BE2C (cell line): ENCODE measurements at regions not wholly inside any gene's neighbourhood (a gene's known extent, or its start where the extent isn't known, plus 50 kb on each side); places are given as distances from the start of the nearest gene placed in this dataset.

Source experiments
- DNase-seq: peaks from one replicate; pipeline ENCODE4 v3.0.0-alpha.2; 2020
- H3K27me3 ChIP-seq: fragments of 250-450 bp; sonication (Bioruptor Pico); 2 replicates; pipeline ENCODE4 v1.5.1; 2020; ENCODE audit warnings: mild to moderate bottlenecking
- H3K36me3 ChIP-seq: fragments of 250-450 bp; sonication (Bioruptor Pico); 2 replicates; pipeline ENCODE4 v1.5.1; 2020; ENCODE audit warnings: mild to moderate bottlenecking
- H3K4me1 ChIP-seq: fragments of 250-450 bp; sonication (Bioruptor Pico); 2 replicates; pipeline ENCODE4 v1.5.1; 2020
- H3K4me3 ChIP-seq: 2 replicates; pipeline ENCODE4 v1.5.1; 2011; ENCODE audit warnings: low read depth, low read length
- H3K9me3 ChIP-seq: fragments of 250-450 bp; sonication (Bioruptor Pico); 2 replicates; pipeline ENCODE4 v1.5.1; 2020
- TF ChIP-seq, protein P1 (sequence below): IDR thresholded peaks from 2 replicates; pipeline ENCODE4 v1.5.1; 2012; ENCODE audit warnings: mild to moderate bottlenecking, low read depth, low read length

DNA sequence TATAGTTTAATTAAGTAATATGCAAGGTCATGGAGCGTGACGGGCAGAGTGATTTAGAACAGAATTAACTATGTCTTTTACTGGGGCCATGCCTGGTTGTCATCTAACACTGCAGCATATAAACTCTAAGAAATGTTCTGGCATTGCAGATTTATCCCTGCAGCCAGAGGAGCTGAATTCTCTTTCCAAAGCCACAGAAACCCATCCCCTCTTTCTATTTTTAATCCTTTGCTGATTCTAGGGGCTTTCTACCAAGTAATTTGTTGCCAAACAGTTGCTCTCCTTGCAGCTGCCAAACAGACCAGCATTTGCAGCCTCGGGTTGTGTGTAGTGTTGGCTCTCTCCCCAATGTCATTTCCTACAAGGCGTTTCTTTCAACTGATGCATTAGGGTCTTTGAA lies 243.2 kb upstream of the MON1B start:
- peak overlapping the region; percentile 13; the same call in 1 of the 2 replicates for H3K4me3 ChIP-seq
- TF ChIP-seq, protein P1, sequence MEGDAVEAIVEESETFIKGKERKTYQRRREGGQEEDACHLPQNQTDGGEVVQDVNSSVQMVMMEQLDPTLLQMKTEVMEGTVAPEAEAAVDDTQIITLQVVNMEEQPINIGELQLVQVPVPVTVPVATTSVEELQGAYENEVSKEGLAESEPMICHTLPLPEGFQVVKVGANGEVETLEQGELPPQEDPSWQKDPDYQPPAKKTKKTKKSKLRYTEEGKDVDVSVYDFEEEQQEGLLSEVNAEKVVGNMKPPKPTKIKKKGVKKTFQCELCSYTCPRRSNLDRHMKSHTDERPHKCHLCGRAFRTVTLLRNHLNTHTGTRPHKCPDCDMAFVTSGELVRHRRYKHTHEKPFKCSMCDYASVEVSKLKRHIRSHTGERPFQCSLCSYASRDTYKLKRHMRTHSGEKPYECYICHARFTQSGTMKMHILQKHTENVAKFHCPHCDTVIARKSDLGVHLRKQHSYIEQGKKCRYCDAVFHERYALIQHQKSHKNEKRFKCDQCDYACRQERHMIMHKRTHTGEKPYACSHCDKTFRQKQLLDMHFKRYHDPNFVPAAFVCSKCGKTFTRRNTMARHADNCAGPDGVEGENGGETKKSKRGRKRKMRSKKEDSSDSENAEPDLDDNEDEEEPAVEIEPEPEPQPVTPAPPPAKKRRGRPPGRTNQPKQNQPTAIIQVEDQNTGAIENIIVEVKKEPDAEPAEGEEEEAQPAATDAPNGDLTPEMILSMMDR, result no peak
- no peaks in the 10 kb centered on the region for H3K27me3 ChIP-seq

DNA sequence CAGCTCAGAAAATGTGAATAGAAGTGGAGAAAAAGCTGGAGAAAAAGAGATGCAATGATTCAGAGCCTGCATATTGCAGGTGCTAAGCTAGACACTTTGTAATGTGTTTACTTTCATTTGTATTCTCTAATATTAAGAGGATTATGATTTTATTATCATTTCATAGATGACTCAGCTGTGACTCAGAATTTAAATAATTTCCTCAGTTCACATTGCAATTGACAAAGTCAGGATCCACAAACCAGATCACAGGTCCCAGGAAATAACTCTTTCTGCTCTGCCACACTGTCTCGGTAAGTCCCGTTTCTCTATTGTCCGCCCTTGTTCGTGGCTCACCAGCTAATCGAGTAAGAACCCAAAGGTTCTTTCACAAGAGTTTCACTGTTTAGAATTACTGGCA lies 235.4 kb upstream of the MON1B start:
- TF ChIP-seq, protein P1, result no peak

More for the DNA sequence above, 243.2 kb upstream of the MON1B start:
- H3K4me1 ChIP-seq, result peaks cover 40% of the 10 kb centered on the region
- peak; percentile 62 for DNase-seq
- H3K36me3 ChIP-seq, result no peaks in the 10 kb centered on the region
- H3K9me3 ChIP-seq, result no peaks in the 10 kb centered on the region

DNA sequence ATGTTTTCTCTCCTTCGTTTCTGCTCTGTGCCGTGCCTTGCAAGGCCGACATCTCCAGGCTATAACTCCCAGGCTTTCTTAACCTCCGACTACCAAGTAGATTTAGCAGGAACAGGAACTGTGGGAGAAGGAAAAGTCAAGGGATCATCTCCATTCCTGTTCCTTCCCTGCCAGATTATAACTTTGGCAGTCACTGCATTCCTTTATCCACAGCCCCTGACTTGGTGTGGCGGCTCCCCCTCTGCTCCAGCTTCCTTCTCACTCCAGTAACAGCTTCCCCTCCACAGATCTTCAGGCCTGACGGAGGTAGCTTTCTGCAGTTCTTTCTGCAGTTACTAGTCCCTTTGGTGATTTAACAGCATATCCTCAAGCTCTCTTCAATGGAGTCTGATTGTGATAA lies 234.6 kb upstream of the MON1B start:
- no peak for DNase-seq
- Histone ChIP-seq H3K4me3 (no peak overlapping the region), H3K9me3 (no peaks in the 10 kb centered on the region), H3K4me1 (no peaks in the 10 kb centered on the region; the same call in 1 of the 2 replicates), H3K27me3 (no peaks in the 10 kb centered on the region), H3K36me3 (no peaks in the 10 kb centered on the region)
- TF ChIP-seq, protein P1, result no peak

More for the DNA sequence above, 235.4 kb upstream of the MON1B start:
- no peaks in the 10 kb centered on the region for H3K27me3 ChIP-seq
- DNase-seq, result no peak
- H3K9me3 ChIP-seq, result no peaks in the 10 kb centered on the region
- no peaks in the 10 kb centered on the region; the same call in 1 of the 2 replicates for H3K4me1 ChIP-seq
- no peaks in the 10 kb centered on the region for H3K36me3 ChIP-seq
- H3K4me3 ChIP-seq, result no peak overlapping the region

DNA sequence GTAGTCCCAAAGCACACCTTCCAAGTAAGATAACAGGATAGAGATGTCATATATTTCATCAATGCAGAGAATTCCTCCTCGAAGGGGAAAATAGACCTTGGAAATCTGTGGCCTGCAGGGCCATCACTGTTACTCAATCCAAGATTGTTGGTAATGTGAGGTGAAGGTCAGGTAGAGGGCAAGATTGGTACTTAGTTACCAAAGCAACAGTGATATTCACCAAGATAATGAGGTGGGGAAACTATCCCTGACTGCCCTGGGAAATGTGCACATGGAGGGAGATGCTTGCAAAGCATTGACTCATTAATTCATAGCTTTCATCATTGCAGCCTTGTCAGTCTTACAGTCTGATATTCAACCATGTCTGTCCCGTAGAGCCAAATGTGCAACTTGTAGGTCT lies 234.1 kb upstream of the MON1B start:
- H3K36me3 ChIP-seq, result no peaks in the 10 kb centered on the region
- no peak for DNase-seq
- no peaks in the 10 kb centered on the region; the same call in 1 of the 2 replicates for H3K4me1 ChIP-seq
- H3K4me3 ChIP-seq, result no peak overlapping the region
- no peaks in the 10 kb centered on the region for H3K27me3 ChIP-seq
- H3K9me3 ChIP-seq, result no peaks in the 10 kb centered on the region
- TF ChIP-seq, protein P1, result no peak

DNA sequence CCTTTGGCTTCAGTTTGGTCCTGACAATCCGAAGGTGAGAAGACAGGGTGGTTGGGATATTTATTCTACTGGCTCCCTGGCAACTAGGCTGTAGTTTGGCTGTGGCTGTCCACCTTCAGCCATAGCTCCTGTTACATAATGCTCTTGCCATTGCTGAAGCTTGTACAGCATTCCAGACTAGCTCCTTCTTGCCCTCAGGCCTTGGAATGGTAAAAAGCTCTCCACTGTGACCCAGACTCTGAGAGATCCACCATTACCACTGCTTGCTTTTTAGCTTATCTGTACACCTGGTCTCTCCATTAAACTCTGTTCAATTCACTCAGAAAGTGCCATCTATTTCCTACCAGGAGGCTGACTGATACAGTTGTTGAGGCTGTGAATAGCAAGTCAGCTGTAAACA lies 231.8 kb upstream of the MON1B start:
- TF ChIP-seq, protein P1, result no peak
- H3K4me1 ChIP-seq, result no peaks in the 10 kb centered on the region; the same call in 1 of the 2 replicates

DNA sequence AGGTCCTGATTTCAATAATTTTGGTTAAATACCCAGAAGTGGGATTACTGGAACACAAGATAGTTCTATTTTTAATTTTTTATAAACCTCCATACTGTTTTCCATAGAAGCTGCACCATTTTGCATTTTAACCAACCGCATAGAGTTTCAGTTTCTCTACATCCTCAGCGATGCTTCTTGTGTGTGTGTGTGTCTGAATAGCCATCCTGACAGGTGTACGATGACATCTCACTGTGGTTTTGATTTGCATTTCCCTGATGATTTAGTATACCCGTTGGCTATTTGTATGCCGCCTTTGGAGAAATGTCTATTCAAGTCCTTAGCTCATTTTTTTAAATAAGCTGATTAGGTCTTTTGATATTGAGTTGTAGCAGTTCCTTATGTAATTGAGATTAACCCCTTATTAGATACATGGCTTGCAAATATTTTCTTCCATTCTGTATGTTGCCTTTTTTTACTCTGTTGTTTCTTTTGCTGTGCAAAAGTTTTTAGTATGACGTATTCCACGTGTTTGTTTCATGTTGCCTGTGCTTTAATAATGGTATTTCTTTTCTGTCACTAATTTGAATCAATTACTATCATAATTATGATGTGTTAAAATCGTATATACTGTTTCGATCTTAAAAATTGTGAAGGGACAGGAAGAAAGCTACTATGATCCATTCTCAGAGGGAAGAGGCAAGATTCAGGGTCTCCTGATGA lies 227.2 kb upstream of the MON1B start:
- Histone ChIP-seq H3K9me3 (no peaks in the 10 kb centered on the region), H3K4me1 (no peaks in the 10 kb centered on the region; the same call in 1 of the 2 replicates), H3K4me3 (no peak overlapping the region), H3K36me3 (no peaks in the 10 kb centered on the region), H3K27me3 (no peaks in the 10 kb centered on the region)
- TF ChIP-seq, protein P1, result no peak
- no peak for DNase-seq

More for the DNA sequence above, 231.8 kb upstream of the MON1B start:
- DNase-seq, result peak; percentile 46
- Histone ChIP-seq H3K9me3 (no peaks in the 10 kb centered on the region), H3K27me3 (no peaks in the 10 kb centered on the region), H3K4me3 (no peak overlapping the region), H3K36me3 (no peaks in the 10 kb centered on the region)
